Panc1 (cell line): ENCODE measurements at regions not wholly inside any gene's neighbourhood (a gene's known extent, or its start where the extent isn't known, plus 50 kb on each side); places are given as distances from the start of the nearest gene placed in this dataset.

Experiments
- ATAC-seq: fragments of 200-7000 bp; cut with Tn5 transposase; 2 replicates; pipeline ENCODE4 v1.9.1; 2020; ENCODE audit warnings: mild to moderate bottlenecking, moderate library complexity
- BruUV-seq: library from RNA; stranded (reverse); fragments of 400-500 nt; replicated peaks from 2 replicates; lab custom pipeline; 2021; lab: Mats Ljungman, UMichigan
- CTCF ChIA-PET: fragments of 300-600 bp; sonication (Branson Sonifier 250); formaldehyde crosslinking; loops from one replicate; lab custom pipeline; 2022; ENCODE audit warnings: antibody characterized with exemption; lab: Charles Lee
- POLR2A ChIA-PET: fragments of 300-600 bp; sonication (Branson Sonifier 250); formaldehyde crosslinking; loops from one replicate; lab custom pipeline; 2022; ENCODE audit warnings: antibody characterized with exemption; lab: Charles Lee
- DNase-seq: peaks from one replicate; pipeline ENCODE4 v3.0.0-alpha.2; 2010; ENCODE audit warnings: low read depth, low spot score
- H3K27ac ChIP-seq: 2 replicates; pipeline ENCODE4 v1.5.1; 2011; ENCODE audit warnings: mild to moderate bottlenecking, low read length, inconsistent platforms
- H3K27me3 ChIP-seq: fragments of 200-500 bp; sonication (Bioruptor generic); 2 replicates; pipeline ENCODE4 v1.6.0; 2014; ENCODE audit warnings: low read length, inconsistent platforms; ENCODE audit not compliant: control insufficient read depth, insufficient read depth
- H3K36me3 ChIP-seq: fragments of 200-500 bp; sonication (Bioruptor generic); 2 replicates; pipeline ENCODE4 v1.5.1; 2014; ENCODE audit warnings: inconsistent platforms, mild to moderate bottlenecking, low read length, moderate library complexity; ENCODE audit not compliant: control insufficient read depth, insufficient read depth
- H3K4me1 ChIP-seq: 2 replicates; pipeline ENCODE4 v1.5.1; 2011; ENCODE audit warnings: inconsistent platforms, mild to moderate bottlenecking, low read length, moderate library complexity; ENCODE audit not compliant: control insufficient read depth, insufficient read depth
- H3K4me3 ChIP-seq, 2 experiments: 2 replicates each; pipeline ENCODE4 v1.5.1; 2011 to 2012; ENCODE audit warnings: low read depth in 2 of 2, low read length in 2 of 2, mild to moderate bottlenecking in 2 of 2, inconsistent platforms in 1 of 2, moderate library complexity in 1 of 2
- H3K9me3 ChIP-seq: fragments of 200-500 bp; sonication (Bioruptor generic); 2 replicates; pipeline ENCODE4 v1.5.1; 2014; ENCODE audit warnings: low read depth, mild to moderate bottlenecking, inconsistent platforms, low read length, moderate library complexity; ENCODE audit not compliant: control insufficient read depth, insufficient read depth
- CTCF ChIP-seq: fragments of 450-650 bp; IDR thresholded peaks from 2 replicates; pipeline ENCODE4 v1.5.1; 2017; ENCODE audit warnings: mild to moderate bottlenecking
- POLR2AphosphoS5 ChIP-seq: IDR thresholded peaks from 2 replicates; pipeline ENCODE4 v1.6.1; 2012; ENCODE audit warnings: mild to moderate bottlenecking, low read depth, low read length, moderate library complexity
- REST ChIP-seq, 2 experiments: IDR thresholded peaks; 2 replicates each; pipeline ENCODE4 v1.6.1; 2011 to 2012; ENCODE audit warnings: low read depth in 2 of 2, control low read depth in 1 of 2, low read length in 1 of 2, mild to moderate bottlenecking in 1 of 2, moderate library complexity in 1 of 2; ENCODE audit not compliant: insufficient read depth in 1 of 2
- SIN3A ChIP-seq: IDR thresholded peaks from 2 replicates; pipeline ENCODE4 v1.6.1; 2012; ENCODE audit warnings: low read depth, mild to moderate bottlenecking, low read length, moderate library complexity, borderline replicate concordance; ENCODE audit not compliant: insufficient read depth
- TCF7L2 ChIP-seq: IDR thresholded peaks from 2 replicates; pipeline ENCODE4 v1.6.1; 2011; ENCODE audit warnings: mild to moderate bottlenecking, low read depth, low read length, inconsistent platforms
- in situ Hi-C: cut with HindIII; loops from 2 replicates; pipeline ENCODE4 v1.10.0; 2016; ENCODE audit warnings: low sequenced_read_pairs, low pct_unique_long_range_greater_than_20kb
- intact Hi-C: fragments of 100-400 bp; cut with micrococcal nuclease; formaldehyde crosslinking; loops from one replicate; pipeline ENCODE4 v1.10.0; 2022; ENCODE audit not compliant: unreplicated experiment

GRCh38 chr5:38743562-38743961 lies 102.2 kb upstream of the OSMR start:
- intact Hi-C loops (no loop called here), in situ Hi-C loops (no loop called here)
- Histone ChIP-seq H3K9me3 (peaks cover 8% of the 10 kb centered on the region; the same call in 1 of the 2 replicates), H3K27me3 (no peaks in the 10 kb centered on the region), H3K4me3 (no peak overlapping the region), H3K27ac (no peak overlapping the region), H3K4me1 (no peaks in the 10 kb centered on the region), H3K36me3 (no peaks in the 10 kb centered on the region)
- TF ChIP-seq SIN3A: no peak
- no peak for TF ChIP-seq CTCF
- no peak for TF ChIP-seq REST (IDR thresholded peaks at IDR 0.05; ENCODE audit: insufficient read depth in 1 of 2, low read depth in 2 of 2, low read length in 1 of 2)
- no peak for TF ChIP-seq POLR2AphosphoS5
- no peak for TF ChIP-seq TCF7L2
- DNase-seq (no peak), ATAC-seq (no peak)
- ChIA-PET POLR2A (no interaction called here), CTCF (no interaction called here)
- BruUV-seq: no TSS peak

- CTCF ChIA-PET: no interaction called here
- no peak overlapping the region for H3K27ac ChIP-seq
- DNase-seq (no peak), ATAC-seq (no peak)
- no peaks in the 10 kb centered on the region for H3K36me3 ChIP-seq
- no peaks in the 10 kb centered on the region for H3K27me3 ChIP-seq
- in situ Hi-C loops: no loop called here
- no peak for TF ChIP-seq CTCF
- no peak for TF ChIP-seq POLR2AphosphoS5
- TF ChIP-seq SIN3A: no peak
- no peak for TF ChIP-seq TCF7L2
- TF ChIP-seq REST (IDR thresholded peaks at IDR 0.05; ENCODE audit: insufficient read depth in 1 of 2, low read depth in 2 of 2, low read length in 1 of 2): no peak
- no TSS peak for BruUV-seq
- intact Hi-C loops: no loop called here
- H3K9me3 ChIP-seq: peaks cover 8% of the 10 kb centered on the region; the same call in 1 of the 2 replicates
- H3K4me3 ChIP-seq: no peak overlapping the region
- POLR2A ChIA-PET: no interaction called here
- no peaks in the 10 kb centered on the region for H3K4me1 ChIP-seq
Measured at GRCh38 chr5:38745836-38746732, 99.7 kb upstream of the OSMR start.
